ENCODE measurements at regions not wholly inside any gene's neighbourhood (a gene's known extent, or its start where the extent isn't known, plus 50 kb on each side); places are given as distances from the start of the nearest gene placed in this dataset.

DNA sequence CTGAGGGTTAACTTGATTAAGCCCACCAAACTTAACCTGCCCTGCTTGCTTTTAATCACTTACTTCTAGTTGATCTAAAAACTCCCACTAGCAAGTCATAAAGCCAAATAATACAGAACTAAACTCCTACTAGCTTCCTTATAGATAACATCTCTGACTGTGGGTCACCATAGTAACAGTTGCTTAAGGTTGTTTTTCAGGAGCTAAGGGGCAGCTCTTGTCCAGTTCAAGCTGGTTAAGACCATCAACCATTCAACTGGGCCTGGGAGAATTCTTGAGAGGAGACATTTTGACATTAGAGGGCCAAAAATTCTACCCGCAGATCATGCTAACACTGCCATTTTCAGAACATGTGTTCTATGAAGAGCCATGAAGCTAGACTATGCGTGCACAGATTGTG is 67.0 kb downstream of the UCHL1 start:
- no peak for DNase-seq (ENCODE audit: low spot score)
- TF ChIP-seq CTCF (IDR thresholded peaks at IDR 0.05; ENCODE audit: extremely low read depth, missing control alignments) = no peak

- no peak for DNase-seq (ENCODE audit: low spot score)
- TF ChIP-seq CTCF (IDR thresholded peaks at IDR 0.05; ENCODE audit: extremely low read depth, missing control alignments) = no peak
Measured at GRCh38 chr4:41324861-41325260, 68.1 kb downstream of the UCHL1 start.

DNA sequence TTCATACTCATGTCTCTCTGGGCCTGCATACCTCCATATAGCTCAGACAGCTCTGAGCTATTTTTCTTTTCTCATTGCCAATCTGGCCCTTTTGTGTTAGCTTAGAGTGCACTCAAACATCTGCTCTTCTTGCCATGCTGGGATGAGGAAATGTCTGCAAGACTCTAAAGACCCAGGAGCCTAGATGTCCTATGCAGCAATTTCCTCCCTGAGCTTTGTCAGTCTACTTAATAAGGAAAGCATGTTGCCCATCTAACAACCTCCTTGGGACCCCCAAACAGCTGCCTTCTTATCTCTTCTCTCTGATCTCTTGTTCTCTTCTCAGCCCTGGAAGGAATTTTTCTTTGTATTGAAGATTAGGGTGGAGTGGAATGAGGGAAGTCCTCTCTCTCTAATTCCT is 69.2 kb downstream of the UCHL1 start:
- TF ChIP-seq CTCF (IDR thresholded peaks at IDR 0.05; ENCODE audit: extremely low read depth, missing control alignments) = no peak
- DNase-seq (ENCODE audit: low spot score) = no peak

DNA sequence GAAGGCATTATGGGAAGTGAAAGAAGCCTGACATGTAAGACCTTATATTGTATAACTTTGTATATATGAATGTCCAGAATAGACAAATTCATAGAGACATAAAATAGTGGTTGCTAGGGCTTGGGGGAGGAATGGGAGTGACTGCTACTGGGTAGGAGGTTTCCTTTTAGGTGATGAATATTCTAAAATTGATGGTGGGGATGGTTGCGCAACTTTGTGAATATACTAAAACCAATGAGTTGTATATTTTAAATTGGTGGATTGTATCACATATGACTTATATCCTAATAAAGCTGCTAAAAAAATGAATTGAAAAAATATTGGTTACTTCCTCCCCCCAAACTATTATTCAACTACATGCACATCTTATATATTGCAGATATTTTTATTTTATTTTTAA is 70.0 kb downstream of the UCHL1 start:
- no peak for TF ChIP-seq CTCF (IDR thresholded peaks at IDR 0.05; ENCODE audit: extremely low read depth, missing control alignments)

DNA sequence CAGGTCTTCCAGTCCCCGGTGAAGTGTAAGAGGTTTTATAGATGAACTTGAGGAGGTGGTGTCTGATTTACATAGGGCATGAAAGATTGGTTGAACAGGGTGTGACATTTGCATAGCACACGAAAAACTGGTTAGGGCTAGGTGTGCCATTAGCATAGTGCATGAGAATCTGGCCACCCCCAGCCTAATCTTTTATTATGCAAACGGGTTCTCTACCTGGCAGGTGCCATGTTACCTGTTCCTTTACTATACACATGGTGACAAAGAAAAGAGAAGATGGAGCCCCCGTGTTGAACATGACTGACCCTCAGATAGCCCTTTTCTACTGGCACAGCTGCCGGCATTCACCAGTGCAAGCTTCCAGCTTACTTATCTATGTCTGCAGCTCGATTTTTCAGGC is 71.0 kb downstream of the UCHL1 start:
- TF ChIP-seq CTCF (IDR thresholded peaks at IDR 0.05; ENCODE audit: extremely low read depth, missing control alignments) = no peak
- DNase-seq (ENCODE audit: low spot score) = no peak

More for the DNA sequence above, 70.0 kb downstream of the UCHL1 start:
- no peak for DNase-seq (ENCODE audit: low spot score)

GRCh38 chr4:41329361-41329760 is 72.6 kb downstream of the UCHL1 start:
- no peak for TF ChIP-seq CTCF (IDR thresholded peaks at IDR 0.05; ENCODE audit: extremely low read depth, missing control alignments)
- no peak for DNase-seq (ENCODE audit: low spot score)

- no peak for DNase-seq (ENCODE audit: low spot score)
- no peak for TF ChIP-seq CTCF (IDR thresholded peaks at IDR 0.05; ENCODE audit: extremely low read depth, missing control alignments)
Measured at GRCh38 chr4:41331224-41331623, 74.5 kb downstream of the UCHL1 start.

Measured in GM20000 (cell line).